NCI-H1417 treated with DMSO at 0.1 percent for 48 hours (cell line): ENCODE measurements at regions not wholly inside any gene's neighbourhood (a gene's known extent, or its start where the extent isn't known, plus 50 kb on each side); places are given as distances from the start of the nearest gene placed in this dataset.

Experiments
- DNase-seq: peaks from one replicate; lab custom pipeline; 2025; lab: John Stamatoyannopoulos, UW

DNA sequence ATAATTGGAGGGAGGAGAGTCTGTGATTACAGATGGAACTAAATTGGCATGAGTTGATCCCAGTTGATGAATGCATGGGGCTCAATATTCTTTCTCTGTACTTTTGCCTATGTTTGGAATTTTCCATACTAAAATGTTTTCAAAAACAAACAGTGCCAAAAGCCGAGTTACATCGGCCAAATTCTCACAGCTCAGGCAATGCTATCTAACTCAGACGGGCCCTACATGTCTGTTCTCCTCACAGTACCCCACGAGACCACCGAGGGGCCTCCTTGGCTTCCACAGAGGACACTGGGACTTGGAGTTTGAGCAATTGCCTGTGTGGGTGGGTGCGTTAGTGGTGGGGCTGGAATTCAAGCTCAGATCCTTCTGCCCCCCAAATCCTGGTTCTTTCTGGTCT is 413.2 kb downstream of the CDH26 start:
- no peak for DNase-seq

GRCh38 chr20:60372275-60372674 is 414.1 kb downstream of the CDH26 start:
- DNase-seq = no peak

- no peak for DNase-seq
These were observed 414.6 kb downstream of the CDH26 start for GRCh38 chr20:60372822-60373221.

DNA sequence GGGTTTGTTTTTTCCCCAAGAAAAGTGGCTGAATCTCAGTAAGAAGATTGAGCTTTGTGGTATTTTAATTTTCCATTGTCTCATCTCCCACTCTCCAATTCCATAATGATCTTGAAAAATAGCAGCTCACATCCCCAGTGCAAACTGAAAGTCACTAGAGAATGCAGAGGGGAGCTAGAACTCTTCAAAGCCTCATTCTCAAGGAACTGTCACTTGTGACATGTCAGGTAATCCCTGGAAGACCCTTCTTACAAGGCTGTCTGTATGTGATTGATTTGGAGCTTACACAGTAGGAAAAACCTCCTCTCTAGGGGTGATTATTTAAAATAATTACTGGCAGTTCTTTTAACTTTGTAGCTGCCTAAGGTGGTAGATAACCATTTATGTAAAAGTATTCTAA is 420.4 kb downstream of the CDH26 start:
- DNase-seq = no peak

DNA sequence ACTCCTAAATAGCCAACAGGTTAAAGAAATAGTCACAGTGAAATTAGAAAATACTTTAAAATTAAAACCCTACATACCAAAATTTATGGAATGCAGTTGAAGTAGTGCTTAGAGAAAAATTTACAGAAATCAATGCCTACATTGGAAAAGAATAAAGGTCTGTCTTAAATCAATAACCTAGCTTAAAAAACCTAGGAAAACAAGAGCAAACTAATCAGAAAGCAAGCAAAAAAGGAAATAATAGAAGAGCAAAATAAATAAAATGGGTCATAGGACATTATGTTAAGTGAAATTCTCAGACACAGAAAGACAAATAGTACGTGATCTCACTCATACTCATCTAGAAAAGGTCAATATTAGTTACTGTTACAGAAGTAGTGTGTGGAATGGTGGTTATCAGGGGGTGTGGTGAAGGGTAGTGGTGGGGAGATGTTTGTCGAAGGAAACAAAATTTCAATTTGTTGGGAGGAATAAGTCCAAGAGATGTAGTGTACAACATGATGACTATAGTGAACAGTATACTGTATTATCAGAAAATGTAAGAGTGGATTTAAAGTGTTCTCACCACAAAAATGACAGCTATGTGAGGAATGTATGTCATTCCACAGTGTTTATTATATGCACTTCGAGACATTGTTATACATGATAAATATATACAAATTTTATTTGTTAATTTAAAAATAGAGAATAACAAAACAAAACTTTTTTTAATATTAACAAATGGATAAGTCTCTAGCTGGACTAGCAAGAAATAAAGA is 423.6 kb downstream of the CDH26 start:
- DNase-seq = no peak

- no peak for DNase-seq
These were observed 431.2 kb downstream of the CDH26 start for GRCh38 chr20:60389441-60389840.

DNA sequence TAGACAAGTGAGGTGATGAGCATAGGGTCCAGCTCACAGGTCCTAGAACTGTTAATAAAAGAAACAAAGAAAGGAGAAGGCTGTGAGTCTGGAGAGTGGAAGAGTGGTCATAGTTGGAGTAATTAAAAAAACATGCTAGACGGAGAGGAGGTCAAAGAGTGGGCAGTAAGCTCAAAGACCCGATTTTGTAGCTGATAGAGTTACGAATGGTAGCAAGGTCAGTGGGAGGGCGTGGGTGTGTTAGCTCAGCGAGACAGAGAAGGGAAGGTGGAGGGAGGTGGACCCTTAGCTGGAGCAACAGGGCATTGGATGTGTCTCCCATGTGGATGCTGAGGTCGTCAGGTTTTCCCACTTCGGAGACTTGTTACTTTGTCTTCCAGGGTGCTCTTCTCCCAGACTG is 431.7 kb downstream of the CDH26 start:
- no peak for DNase-seq

DNA sequence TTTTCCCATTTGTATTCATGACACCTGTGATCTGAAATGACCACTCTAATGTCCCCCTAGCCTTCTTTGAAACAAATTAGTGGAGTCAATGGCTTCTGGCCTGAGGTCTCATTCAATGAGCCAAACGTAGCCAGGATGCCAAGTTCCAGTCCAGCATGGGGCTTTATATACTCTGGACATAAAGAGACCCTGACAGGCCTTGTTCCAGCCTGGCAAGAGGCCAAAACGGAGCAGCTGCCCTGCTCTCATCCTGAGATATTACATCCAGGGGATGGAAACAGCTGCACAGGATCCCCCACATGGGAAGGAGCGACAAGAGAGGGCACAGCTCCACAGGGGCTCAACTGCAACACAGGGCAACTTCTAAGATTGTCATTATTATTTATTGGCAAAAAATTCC is 437.8 kb downstream of the CDH26 start:
- no peak for DNase-seq

DNA sequence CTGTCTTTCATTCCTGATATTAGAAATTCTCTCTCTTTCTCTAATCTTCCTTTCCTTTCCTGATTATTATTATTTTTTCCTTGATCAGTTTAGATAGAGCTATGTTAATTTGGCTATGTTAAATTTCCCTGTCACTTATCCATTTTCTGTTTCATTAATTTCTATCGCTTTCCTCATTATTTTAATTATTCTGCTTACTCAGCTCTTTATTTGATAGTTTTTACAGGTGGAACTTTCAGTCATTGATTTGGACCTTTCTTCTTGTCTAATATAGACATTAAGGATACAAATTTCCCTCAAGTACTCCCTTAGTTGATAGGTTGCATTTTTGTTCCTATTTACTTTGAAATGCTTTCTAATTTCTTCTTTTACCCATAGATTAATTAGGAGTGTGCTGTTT is 442.3 kb downstream of the CDH26 start:
- no peak for DNase-seq

- DNase-seq = no peak
These were observed 444.2 kb downstream of the CDH26 start for GRCh38 chr20:60402189-60403058.

DNA sequence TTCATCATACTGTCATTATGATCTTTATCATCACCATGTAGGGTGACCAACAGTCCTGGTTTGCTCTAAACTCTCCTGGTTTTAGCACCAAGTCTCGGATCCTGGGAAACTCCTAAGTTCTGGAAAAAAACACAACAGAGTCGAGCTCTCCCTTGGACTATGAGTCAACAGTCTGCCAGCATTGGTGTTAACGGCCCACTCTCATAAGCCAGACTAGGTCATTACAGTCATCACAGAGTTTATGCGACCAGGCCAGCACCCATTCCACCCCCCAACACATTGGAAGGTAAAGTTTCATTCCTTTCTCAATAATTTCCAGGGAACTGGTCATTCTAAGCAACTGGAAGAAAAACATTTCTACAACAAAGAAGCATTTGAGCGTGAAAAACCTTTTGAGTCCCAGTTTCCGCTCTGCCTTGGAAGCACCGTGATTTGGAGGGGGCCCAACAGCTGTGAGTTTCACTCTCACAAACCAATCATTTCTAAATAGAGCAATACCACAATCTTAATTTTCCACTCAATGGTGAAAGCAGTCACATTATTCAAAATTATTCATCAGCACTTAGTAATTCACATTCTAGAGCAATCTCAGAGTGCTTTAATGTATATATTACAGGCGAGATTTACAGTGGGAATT is 445.0 kb downstream of the CDH26 start:
- DNase-seq = no peak

- DNase-seq = no peak
These were observed 449.0 kb downstream of the CDH26 start for GRCh38 chr20:60407011-60407771.

- no peak for DNase-seq
These were observed 449.7 kb downstream of the CDH26 start for GRCh38 chr20:60407938-60408337.

DNA sequence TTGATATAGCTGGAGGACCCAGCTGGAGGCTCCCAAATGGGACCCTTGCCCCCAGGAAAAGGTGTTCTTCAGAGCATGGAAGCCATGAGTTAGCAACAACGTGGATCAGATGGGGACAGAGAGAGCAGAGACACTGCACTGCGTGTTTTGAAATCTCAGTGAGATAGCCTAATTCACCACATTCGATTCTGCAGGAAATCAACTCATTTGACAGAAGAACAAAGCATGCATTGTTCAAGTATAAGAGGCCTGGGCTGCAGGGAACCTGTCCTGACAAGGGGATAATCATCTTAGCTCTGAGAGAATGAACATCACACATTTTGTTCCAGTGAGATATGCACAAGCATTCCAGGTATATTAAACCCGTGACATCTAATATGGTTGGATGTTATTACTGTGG is 450.2 kb downstream of the CDH26 start:
- no peak for DNase-seq

DNA sequence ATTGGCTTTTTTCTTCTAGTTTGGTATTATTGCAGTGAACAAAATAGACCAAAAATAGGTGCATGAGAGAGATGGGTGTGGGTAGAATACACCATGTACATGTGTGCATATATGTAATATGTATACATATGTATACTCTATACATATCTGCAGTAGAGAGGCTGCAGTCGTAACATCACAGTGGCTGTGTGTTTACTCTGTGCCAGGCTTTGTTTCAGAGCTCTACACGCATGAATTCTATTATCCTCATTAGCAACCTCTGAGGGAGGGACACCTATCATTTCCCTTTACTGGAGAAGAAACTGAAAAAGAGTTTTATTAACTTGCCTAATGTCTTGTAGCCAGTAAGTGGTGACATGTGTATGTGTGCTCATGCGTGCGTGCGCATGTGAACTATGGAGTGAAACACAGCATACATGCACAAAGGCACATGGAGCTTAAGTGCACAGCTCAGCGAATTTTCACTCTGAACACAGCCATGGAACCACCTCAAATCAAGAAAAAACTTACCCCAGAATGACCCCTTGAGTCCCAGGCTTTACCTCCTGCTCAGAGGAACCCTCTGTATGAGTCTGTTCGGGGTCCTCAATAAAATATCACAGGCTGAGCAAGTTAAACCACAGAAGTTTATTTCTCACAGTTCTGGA is 452.5 kb downstream of the CDH26 start:
- no peak for DNase-seq

DNA sequence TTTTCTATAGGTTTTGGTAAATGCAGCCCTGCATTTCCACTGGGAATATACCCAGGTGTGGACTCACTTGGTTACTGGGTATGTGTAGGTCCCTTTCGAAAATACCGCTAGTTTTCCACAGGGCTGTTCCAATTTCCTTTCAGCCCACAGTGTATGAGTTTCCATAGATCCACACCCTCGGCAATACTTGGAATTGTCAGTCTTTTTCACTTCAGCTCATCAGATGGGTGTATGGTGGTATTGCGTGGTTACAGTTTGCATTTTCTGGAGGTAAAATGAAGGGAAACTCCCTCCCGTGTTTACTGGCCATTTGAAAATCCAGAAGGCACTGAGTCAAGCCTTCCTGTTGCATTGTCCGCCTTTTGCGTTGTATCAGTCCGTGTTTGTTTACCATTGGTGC is 453.6 kb downstream of the CDH26 start:
- DNase-seq = no peak

GRCh38 chr20:60420676-60421229 is 462.5 kb downstream of the CDH26 start:
- DNase-seq = no peak

- DNase-seq = no peak
These were observed 464.6 kb downstream of the CDH26 start for GRCh38 chr20:60422848-60423247.

- DNase-seq = no peak
These were observed 466.2 kb downstream of the CDH26 start for GRCh38 chr20:60424267-60424902.

- no peak for DNase-seq
These were observed 469.3 kb downstream of the CDH26 start for GRCh38 chr20:60427516-60427915.

DNA sequence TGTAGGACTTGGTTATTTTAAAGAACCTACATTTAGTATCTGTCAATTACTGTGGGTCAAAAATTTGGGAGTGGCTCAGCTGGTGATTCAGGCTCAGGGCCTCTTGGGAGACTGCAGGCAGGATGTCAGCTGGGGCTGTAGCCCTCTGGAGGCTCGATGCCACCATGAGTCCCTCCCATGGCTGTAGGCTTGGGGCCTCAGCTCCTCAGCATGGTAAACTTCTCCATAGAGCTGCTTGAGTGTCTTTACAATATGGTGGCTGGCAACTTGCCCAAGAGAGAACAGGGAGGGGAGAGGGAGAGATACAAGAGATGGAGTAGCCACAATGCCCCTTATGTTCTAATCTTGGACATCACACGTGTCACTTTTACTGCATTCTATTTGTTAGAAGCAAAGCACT is 470.4 kb downstream of the CDH26 start:
- no peak for DNase-seq
